NCI-H2029 (cell line): ENCODE measurements at regions not wholly inside any gene's neighbourhood (a gene's known extent, or its start where the extent isn't known, plus 50 kb on each side); places are given as distances from the start of the nearest gene placed in this dataset.

Experiments
- DNase-seq: peaks from one replicate; lab custom pipeline; 2025; lab: John Stamatoyannopoulos, UW

DNA sequence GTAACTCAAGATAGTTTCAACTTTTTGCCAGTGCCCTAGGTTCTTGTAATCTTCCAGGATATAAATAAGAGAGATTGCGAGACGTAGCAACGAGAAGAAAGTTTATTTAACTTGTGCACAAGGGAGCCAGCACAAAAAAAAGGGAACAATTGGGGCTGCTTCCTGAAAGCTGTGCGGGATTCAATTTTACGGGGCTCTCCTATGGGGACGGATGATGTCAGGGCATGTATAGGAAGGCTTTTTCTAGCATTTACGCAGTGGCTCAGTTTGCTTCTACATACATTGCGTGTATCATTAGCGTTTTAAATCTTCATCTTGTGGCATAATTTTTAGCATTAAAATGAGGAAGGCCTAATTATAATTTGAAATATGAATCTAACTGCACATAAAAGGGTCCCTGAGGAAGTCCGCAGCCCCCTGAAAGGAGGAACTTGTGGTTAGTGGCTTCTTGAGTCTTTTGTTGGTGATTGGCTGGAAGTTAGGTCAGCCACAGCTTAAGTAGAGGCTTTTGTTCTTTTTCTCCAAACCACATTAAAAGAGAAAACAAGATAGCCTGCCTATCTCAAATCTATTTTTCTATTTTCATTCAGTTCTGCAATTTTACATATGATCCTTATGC, 668.2 kb upstream of the NDST4 start:
- DNase-seq, result no peak

DNA sequence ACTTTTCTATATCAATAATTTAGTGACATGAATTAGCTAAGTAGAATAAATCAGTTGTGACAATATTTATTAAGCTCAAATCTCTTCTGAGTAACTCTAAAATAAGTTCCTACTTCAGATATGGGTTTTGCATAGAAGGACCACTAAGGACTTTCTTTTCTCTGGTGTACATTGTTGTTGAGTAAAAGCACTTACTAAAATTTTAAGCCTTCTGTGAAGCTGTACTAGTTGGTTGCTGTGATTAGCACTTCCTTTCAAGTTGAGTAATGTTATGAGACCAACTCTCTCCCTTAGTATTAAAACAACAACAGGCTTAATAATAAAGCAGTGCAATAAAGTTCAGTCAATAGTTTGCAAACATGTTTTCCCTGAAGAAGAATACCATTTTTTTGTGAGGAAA, 667.4 kb upstream of the NDST4 start:
- DNase-seq, result no peak

DNA sequence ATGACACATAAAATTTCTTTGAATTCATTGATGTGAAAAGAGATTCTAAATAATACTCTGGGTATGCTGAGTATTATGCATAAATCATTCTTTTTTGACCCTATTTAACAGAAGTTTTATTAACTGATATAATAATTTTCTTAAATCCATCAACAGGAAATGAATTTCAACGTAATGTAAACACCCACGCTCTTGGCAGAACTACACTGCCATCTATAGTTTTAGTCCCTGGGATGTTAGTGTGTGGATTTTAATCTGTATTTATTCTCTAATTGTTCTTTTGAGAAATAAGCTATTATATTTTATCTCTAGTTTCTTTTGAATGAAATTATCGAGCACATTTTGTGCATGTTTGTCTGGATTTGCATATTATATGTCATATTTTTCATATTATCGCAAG, 666.8 kb upstream of the NDST4 start:
- DNase-seq, result no peak

DNA sequence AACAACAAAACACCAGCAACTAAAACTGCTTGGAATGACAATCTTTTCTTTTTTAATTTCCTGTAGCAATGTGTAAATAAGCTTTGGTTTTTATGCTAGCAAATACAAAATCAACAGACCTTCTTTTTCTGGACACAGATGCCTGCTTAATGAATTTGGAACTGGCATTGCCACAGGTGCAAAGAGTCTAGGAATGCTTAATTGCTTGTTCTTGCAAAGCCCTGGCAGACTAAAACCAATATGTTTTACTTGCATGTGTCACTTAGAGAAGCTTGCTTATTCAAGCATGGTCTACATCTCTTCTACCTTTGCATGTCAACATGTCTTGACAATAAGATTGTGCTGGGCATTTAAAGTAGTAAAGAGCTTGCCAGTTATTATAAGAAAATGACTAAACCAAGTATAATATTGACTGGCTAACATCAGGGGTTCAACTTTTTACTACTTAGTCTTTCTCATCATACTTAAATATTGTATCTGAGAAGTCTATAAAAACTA, 656.7 kb upstream of the NDST4 start:
- DNase-seq, result no peak

DNA sequence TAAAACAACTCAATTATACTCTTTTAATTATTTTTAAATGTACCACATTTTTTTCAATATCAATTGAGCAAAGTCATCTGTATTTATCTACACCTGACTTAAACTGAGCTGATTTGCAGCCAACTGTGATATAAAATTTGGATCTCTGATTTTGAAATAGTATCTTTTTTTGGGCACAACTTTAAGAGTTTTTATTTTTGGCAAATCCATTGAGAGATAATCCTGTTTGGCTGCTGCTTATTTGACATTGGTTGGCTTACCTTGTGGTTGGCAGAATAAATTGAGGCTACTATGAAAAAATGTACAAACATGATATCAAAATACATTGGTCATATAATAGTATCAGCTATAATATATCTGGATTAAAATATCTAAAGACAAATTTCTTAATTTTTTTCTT, 656.0 kb upstream of the NDST4 start:
- DNase-seq, result no peak

DNA sequence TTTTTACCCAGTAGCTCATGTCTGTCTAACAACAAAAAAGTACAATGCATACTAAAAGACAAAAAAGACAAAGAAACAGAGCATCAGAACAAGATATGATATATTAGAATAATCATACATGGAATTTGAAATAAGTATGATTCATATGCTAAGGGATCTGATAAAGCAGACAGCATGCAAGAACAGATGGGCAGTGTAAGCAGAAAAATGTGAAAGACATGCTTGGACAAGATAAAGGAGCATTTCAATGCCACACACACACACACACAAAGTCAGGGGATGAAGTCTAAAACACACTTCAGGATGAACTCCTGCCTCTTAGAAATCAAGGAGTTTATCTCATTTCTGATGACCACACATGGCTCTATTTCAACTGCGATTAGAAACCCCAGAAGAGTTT, 649.6 kb upstream of the NDST4 start:
- DNase-seq, result no peak

DNA sequence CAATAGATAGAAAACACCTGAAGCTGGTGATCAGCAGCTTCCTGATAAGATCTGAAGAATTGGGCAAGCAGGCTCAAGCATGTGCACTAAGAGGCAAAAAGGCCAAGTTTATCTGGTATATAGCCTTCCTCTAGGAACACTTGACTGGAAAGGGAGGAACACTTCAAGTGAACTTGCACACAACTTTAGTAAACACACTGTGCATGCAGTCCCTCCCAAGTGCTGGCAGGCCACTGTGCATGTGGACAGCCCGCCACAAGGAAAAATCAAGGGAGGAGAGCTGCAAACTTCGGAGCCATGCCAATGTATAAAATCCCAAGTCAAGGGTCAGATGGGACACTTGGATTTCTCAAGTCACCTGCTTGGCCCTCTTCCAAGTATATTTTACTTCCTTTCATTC, 645.8 kb upstream of the NDST4 start:
- DNase-seq, result no peak

DNA sequence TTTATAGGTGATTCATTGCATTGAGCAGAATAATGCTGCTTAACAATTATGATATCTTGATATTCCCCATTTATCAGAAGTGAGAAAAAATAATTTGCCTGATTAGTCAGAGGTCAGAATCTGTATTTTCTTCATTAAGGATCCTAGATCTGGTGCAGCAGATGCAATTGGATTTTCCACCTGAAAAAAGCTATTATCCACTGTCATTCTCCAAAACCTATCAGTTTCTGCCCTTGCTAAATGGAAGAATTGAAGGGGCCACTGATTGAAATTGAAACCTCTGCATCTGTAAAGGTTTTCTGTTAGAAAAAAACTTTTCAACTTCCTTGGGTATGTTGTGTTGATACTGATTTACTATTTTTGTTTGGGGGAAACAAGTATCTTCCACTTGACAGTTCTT, 636.0 kb upstream of the NDST4 start:
- DNase-seq, result no peak

DNA sequence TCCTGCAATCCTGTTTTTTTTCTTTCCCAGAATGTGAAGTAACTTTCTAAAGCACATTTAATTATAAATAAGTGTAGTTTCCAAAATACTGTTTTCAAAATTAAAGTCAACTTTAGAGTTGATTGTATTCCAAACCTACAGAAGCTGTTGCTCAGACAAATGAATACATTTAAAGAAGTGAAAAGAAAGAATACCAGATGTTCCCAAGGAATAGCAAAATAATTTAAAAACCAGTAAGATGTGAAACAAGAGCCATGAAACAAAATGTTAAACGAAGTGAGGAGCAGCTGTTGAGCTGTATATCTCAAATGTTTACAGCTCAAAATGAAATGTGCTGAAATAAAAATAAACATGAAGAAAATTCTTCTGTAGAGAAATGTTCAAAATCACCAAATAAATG, 627.4 kb upstream of the NDST4 start:
- no peak for DNase-seq

DNA sequence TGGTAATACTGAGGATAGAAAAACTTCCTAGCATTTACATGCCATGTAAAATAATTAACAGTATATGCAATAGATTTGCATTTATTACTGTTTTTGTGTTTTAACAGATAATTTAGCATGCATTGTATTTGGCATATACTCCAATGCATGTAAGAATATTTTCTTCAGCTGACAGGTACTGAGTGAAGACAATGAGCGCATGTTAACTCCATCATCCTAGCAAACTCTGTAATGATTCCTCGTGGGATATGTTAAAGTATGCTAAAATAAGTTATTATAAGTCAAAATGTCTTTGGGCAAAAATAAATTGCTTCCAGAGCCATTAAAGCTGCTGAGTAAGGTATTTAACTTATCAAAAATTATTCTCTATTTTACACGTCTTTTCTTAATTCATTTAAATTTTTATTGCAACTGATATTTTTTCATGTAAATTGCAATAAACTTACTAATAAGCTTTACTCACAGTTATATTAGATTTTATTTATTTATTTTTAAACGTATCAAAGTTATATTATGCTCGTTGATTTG, 616.4 kb upstream of the NDST4 start:
- no peak for DNase-seq

DNA sequence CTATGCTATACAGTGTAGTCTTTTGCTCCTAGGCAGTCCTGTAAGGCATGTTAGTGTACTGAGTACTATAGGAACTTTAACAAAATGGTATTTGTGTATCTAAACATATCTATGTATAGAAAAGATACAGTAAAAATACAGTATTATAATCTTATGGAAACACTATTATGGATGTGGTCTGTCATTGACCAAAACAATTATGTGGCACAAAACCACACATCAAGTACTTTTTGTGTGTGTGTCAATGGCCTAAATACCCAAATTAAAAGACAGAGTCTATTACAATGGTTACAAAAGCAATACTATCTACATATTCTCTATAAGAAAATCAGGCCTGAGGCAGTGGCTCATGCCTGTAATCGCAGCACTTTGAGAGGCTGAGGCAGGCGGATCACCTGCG, 610.2 kb upstream of the NDST4 start:
- no peak for DNase-seq

DNA sequence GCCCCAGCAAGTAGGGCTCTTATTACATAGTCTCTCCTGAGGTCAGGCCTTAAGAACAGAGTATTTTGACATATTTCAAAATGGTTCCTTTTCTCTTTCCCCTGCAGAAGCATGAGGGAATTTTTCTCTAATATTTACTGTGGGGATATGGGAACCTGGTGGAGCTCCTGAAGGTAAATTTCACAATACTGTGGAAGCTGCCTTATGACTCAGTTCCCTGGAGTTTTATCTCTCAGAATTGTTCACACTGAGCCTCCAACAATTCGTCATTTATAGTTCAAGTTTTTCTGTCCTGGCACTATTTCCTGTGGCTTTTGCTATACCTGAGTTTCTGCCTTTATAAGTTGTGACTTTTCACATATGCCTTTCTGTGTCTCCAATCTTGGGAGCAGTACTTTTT, 607.2 kb upstream of the NDST4 start:
- no peak for DNase-seq

DNA sequence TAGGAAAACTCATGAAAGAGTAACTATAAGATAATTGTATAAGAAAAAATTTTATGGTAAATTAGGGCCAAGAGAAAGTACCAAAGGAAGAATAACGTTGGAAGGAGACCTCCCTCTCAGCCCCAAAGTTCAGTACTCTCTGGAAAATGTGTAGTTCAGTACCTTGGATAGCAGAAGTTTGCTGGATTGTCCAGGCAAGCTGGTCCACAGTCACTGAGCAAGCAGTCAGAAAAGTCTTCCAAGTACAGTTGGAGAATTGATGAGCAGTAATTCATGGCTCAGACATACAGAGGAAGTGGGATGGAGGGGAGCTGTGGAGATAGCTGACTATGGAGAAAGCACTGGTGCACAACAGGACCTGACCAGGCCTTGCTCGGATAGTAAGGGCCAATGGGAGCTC, 598.2 kb upstream of the NDST4 start:
- DNase-seq, result no peak

DNA sequence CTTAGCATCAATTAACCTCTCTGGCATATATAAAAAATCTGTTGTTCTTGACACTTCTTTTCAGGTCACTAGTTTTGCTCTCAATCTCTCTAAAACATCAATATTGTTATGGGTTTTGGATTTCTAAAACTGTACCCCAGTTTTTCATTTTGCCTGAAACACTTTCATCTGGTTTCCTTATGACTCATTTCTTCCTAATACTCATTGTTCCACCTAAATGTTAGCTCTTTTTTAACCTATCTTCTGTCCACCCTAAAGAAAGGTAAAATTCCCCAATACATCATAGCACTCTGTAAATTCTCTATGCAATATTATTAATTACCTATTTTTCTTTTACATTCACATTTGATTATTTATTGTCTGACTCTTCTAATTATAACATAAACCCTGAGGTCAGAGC, 575.5 kb upstream of the NDST4 start:
- no peak for DNase-seq

DNA sequence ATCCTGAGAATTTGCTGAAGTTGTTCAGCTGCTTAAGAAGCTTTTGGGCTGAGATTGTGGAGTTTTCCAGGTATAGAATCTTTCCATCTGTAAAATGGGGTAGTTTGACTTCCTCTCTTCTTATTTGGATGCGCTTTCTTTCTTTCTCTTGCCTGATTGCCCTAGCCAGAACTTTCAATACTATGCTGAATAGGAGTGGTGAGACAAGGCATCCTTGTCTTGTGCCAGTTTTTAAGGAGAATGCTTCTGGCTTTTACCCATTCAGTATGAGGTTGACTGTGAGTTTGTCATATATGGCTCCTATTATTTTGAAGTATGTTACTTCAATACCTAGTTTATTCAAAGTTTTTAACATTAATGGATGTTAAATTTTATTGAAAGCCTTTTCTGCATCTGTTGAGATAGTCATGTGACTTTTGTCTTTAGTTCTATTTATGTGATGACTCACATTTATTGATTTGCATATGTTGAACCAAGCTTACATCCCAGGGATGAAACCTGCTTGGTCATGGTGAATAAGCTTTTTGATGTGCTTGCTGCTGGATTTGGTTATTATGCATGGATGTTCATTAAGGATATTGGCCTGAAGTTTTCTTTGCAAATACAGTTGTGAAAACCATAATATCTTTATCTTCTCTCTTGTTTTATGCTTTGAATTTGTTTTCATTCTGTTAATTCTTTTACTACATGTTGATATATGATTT, 573.8 kb upstream of the NDST4 start:
- DNase-seq, result no peak

DNA sequence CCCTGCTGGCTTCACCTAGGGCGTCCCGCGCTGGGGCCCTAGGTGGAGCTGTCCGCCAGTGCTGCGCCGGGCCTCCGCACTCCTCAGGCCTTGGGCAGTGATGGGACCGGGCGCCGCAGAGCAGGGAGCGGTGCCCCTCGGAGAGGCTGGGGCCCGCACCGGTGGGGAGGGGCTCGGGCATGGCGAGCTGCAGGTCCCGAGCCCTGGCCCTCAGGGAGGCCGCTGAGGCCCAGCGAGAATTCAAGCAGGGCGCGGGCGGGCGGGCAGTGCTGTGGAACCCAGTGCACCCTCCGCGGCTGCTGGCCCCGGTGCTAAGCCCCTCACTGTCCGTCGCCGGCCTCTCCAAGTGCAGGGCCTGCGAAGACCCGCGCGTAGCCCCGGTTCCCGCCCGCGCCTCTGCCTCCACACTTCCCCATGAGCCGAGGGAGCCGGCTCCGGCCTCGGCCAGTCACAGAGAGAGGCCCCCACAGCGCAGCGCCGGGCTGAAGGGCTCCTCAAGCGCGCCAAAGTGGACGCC, 565.1 kb upstream of the NDST4 start:
- DNase-seq, result no peak

DNA sequence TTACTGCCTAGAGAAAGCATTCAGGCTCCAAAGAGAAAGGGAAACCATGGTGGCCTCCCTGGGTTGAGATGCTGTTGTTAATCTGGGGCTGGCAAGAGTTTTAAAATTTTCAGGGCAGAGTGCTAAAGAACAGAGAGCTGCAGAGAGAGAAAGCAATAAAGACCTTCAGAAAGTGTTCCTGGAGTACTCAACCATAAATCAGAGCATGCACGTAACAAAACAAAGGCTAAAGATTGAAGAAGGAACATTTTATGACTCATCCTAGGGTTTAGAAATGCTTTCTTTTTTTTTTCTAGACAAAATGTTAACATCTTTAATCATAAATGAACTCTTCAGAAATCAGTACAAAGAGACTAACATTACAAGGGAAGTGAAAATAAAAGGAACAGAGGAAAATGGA, 562.3 kb upstream of the NDST4 start:
- no peak for DNase-seq

DNA sequence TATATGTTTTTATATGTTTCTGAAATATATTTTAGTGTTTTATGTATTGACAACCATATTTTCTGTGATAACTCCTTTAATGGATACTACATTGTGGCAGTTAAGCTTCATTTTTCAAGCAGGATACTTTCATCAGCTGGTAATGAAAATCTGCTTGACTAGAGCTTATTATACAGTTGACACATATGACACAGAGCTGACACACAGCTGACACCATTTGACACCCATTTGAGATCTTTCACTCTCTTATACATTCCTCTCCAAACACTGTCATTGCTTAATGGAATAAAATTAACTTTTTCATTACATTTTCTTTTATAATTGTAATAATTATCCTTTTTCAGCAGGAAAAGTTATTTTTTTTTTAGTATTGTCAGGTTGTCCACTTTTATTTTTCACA, 561.1 kb upstream of the NDST4 start:
- DNase-seq, result no peak

DNA sequence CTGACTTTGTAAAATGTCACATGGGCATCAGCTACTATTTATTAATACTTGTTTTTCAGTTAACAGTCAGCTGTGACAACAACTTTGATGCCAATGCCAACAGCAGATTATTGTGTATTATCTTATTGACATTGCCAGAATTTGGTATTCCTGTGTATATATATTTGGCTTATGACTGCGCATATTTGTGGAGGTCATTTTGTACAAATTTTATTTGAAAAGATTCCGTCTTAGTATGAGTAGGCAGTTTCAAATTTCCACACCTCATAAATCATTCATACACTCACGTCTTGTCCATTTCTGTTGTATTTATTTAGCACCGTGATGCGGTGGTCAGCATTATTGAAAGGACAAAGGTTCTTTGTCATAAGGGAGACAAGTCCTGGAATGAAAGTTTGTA, 558.2 kb upstream of the NDST4 start:
- no peak for DNase-seq

DNA sequence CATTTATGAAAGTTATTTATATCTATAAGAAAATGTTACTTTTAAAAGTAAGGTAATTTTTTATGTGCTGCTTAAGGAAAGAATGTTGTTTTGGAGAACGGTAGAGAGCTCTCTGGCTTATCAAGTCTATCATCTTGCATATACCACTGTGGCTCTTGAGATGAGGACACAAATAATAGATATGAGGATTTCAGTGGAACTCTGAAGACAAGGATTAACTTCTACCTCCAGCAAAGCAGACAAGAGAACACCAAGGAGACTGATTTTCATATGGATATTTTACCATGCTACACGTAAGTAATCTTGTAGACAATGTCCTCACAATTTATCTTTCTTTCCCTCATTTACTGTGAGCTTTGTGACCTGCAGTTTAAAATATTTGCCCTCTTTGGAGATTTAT, 557.5 kb upstream of the NDST4 start:
- DNase-seq, result no peak

DNA sequence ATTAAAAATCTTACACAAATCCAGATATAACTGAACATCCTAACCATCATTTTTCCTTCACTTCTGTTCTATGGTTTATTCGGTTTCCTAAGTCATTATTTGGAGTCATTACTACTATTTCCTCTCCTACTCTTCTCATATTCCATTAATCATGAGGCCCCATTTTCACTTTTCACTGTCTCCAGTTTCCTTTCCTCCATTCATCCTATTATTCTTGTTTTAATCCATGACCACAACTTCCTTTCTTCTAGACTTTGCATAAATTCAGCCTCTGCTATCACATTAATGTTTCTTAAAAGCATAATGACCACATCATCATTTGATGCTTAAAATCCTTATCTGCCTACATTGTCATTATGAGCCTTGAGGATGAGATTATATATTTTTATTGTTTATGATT, 555.0 kb upstream of the NDST4 start:
- no peak for DNase-seq

DNA sequence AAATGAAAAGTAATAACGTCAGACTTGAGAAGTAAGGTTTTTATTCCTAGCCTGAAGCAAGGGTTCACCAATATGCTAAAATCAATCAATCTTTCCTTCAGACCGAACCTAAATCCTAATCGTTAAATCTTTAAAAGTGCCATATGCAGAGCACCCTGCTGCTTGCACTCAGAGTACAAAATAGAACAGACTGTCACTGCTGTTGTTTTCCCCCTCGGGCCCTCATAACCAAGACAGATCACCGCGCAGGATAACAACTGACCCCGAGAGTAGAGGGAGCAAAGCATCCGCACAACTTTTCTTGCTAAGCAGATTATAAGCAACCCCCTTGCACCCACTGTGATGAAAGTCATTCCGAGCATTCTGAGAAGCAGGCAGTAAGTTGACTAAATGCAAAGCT, 550.9 kb upstream of the NDST4 start:
- DNase-seq, result no peak

DNA sequence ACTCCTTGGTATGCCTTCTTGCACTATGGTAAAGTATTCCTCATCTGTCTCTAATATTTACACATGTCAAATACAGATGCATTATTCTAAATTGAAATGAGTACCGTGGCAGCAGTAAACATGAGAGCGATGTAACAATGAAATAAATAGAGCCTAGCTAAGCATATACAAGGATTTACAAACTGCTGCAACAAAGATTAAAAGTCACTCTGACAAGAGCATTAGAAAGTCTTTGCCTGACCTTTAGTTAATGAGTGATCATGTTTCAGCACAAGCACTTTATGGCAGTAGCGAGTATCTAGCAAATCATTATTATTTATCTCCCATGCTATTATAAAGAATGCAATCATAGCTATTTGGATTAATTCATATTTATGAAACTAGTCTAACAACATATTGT, 547.0 kb upstream of the NDST4 start:
- DNase-seq, result no peak
